Sigmoid colon (tissue), 6 donors: ENCODE measurements at regions not wholly inside any gene's neighbourhood (a gene's known extent, or its start where the extent isn't known, plus 50 kb on each side); places are given as distances from the start of the nearest gene placed in this dataset.

Source experiments
- DNase-seq: peaks from one replicate; pipeline ENCODE4 v3.0.0-alpha.2; 2019
- H3K27ac ChIP-seq, 4 donors: fragments of 200-600 bp; sonication (generic); one replicate each; pipeline ENCODE4 v1.5.1; 2016 to 2019; ENCODE audit warnings: mild to moderate bottlenecking in 1 of 4
- H3K27me3 ChIP-seq, 3 donors: fragments of 200-600 bp; sonication (generic); one replicate each; pipeline ENCODE4 v1.5.1; 2019; ENCODE audit warnings: mild to moderate bottlenecking in 1 of 3
- H3K36me3 ChIP-seq, 4 donors: fragments of 200-600 bp; sonication (generic); one replicate each; pipeline ENCODE4 v1.5.1; 2016 to 2019
- H3K4me1 ChIP-seq, 4 donors: fragments of 200-600 bp; sonication (generic); one replicate each; pipeline ENCODE4 v1.5.1; 2017 to 2019
- H3K4me3 ChIP-seq, 4 donors: fragments of 200-600 bp; sonication (generic); one replicate each; pipeline ENCODE4 v1.5.1; 2017 to 2019; ENCODE audit warnings: mild to moderate bottlenecking in 2 of 4, moderate library complexity in 1 of 4
- H3K9me3 ChIP-seq, 4 donors: fragments of 200-600 bp in 3 of 4; sonication (generic) in 3 of 4; one replicate each; pipeline versions ENCODE4 v1.5.1 to v1.6.1; 2013 to 2019
- EP300 ChIP-seq, 4 donors: sonication (generic); formaldehyde crosslinking; IDR thresholded peaks; one replicate each; pipeline ENCODE4 v1.6.1; 2017; ENCODE audit warnings: antibody characterized with exemption in 4 of 4
- POLR2A ChIP-seq, 2 donors: fragments of 450-650 bp; IDR thresholded peaks; one replicate each; pipeline ENCODE4 v1.6.1; 2016; ENCODE audit warnings: antibody characterized with exemption in 2 of 2, mild to moderate bottlenecking in 2 of 2, moderate library complexity in 2 of 2
- POLR2AphosphoS5 ChIP-seq, 4 donors: sonication (generic); formaldehyde crosslinking; IDR thresholded peaks; one replicate each; pipeline ENCODE4 v1.6.1; 2017; ENCODE audit warnings: antibody characterized with exemption in 4 of 4
- whole genome bisulfite sequencing, 2 donors: extraction: QIAGEN DNeasy Blood & Tissue Kit; methylation state at CpG; one replicate each; pipeline ENCODE4 v1.1.7; 2013; 5-methylcytosine and 5-hydroxymethylcytosine counted together
- intact Hi-C: fragments of 100-400 bp; cut with DNase I; formaldehyde crosslinking; loops from one replicate; pipeline ENCODE4 v1.15.1; 2023
- TF ChIP-seq, protein P1 (sequence below), 4 experiments: fragments of 450-650 bp in 3 of 4; fragments of 200-600 bp in 1 of 4; IDR thresholded peaks; one replicate each; pipeline ENCODE4 v1.5.1; 2016 to 2019; ENCODE audit warnings: antibody characterized with exemption in 4 of 4, mild to moderate bottlenecking in 3 of 4, moderate library complexity in 2 of 4
- donor health status: healthy with polysubstance abuse.
- donor health status: healthy.

- TF ChIP-seq, protein P1, sequence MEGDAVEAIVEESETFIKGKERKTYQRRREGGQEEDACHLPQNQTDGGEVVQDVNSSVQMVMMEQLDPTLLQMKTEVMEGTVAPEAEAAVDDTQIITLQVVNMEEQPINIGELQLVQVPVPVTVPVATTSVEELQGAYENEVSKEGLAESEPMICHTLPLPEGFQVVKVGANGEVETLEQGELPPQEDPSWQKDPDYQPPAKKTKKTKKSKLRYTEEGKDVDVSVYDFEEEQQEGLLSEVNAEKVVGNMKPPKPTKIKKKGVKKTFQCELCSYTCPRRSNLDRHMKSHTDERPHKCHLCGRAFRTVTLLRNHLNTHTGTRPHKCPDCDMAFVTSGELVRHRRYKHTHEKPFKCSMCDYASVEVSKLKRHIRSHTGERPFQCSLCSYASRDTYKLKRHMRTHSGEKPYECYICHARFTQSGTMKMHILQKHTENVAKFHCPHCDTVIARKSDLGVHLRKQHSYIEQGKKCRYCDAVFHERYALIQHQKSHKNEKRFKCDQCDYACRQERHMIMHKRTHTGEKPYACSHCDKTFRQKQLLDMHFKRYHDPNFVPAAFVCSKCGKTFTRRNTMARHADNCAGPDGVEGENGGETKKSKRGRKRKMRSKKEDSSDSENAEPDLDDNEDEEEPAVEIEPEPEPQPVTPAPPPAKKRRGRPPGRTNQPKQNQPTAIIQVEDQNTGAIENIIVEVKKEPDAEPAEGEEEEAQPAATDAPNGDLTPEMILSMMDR (IDR thresholded peaks at IDR 0.05) = no peak
- TF ChIP-seq POLR2AphosphoS5 (IDR thresholded peaks at IDR 0.05) (no peak), EP300 (IDR thresholded peaks at IDR 0.05) (no peak), POLR2A (IDR thresholded peaks at IDR 0.05) (no peak)
- no peak for DNase-seq
- intact Hi-C loops = no loop called here
- Histone ChIP-seq H3K27ac (no peak overlapping the region), H3K4me1 (peaks cover 0 to 10% (median 3%) of the 10 kb centered on the region in 4 donors), H3K4me3 (no peak overlapping the region), H3K36me3 (peaks cover 0 to 26% (median 0%) of the 10 kb centered on the region in 4 donors), H3K27me3 (no peaks in the 10 kb centered on the region), H3K9me3 (no peaks in the 10 kb centered on the region)
- 64 to 76% methylated on average over 8 of the region's 8 CpGs for WGBS, 2 donors
These were observed 226.8 kb downstream of the ENGASE start for GRCh38 chr17:79301469-79301868.

DNA sequence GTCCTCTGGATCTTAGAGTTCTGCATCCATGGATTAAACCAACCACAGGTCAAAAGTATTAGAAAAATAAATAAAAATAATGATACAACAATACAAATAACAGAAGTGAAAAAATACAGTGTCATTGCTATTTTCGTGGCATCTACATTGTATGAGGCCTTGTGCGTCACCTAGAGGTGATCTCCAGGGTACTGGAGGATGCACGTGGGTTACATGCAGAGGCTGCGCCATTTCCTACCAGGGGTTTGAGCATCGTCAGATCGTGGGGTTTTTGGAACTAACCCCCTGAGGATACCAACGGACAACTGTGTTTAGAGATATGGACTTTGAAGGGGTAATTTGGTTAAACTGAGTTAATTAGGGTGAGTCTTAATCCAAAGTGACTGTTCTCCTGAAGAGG lies 224.7 kb downstream of the ENGASE start:
- H3K27me3 ChIP-seq = no peaks in the 10 kb centered on the region
- 70 to 77% methylated on average over 7 of the region's 7 CpGs for WGBS, 2 donors
- DNase-seq = no peak

DNA sequence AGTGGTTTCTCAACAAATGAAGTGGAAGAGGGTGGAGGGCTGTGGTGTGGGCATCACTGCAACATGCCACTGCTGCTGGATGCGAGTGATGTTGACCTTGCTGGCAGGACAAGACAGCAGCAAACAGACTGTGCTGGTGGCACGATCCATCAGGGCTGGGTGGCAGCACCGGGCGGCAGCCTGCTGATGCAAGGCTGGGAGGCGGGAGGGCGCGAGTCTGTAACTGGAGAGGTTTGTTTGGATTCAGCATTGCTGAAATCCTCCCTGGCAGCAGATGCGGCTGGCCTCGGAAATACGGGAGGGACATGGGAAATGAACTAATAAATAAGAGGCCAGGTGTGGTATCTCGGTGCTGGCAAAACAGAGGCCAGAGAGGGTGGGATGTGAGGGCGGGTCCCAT lies 224.2 kb downstream of the ENGASE start:
- Histone ChIP-seq H3K4me3 (no peak overlapping the region), H3K36me3 (peaks cover 0 to 21% (median 0%) of the 10 kb centered on the region in 4 donors), H3K27ac (no peak overlapping the region), H3K4me1 (no peaks in the 10 kb centered on the region), H3K27me3 (no peaks in the 10 kb centered on the region), H3K9me3 (no peaks in the 10 kb centered on the region)
- 57 to 74% methylated on average over 12 of the region's 12 CpGs for WGBS, 2 donors
- intact Hi-C loops = no loop called here
- TF ChIP-seq, protein P1 (IDR thresholded peaks at IDR 0.05) = no peak
- TF ChIP-seq EP300 (IDR thresholded peaks at IDR 0.05) = no peak
- no peak for TF ChIP-seq POLR2A (IDR thresholded peaks at IDR 0.05)
- TF ChIP-seq POLR2AphosphoS5 (IDR thresholded peaks at IDR 0.05) = no peak
- no peak for DNase-seq

More for the DNA sequence above, 224.7 kb downstream of the ENGASE start:
- no peak overlapping the region for H3K27ac ChIP-seq
- TF ChIP-seq EP300 (IDR thresholded peaks at IDR 0.05) (no peak), POLR2A (IDR thresholded peaks at IDR 0.05) (no peak), POLR2AphosphoS5 (IDR thresholded peaks at IDR 0.05) (no peak)
- TF ChIP-seq, protein P1 (IDR thresholded peaks at IDR 0.05) = no peak
- H3K36me3 ChIP-seq = peaks cover 0 to 21% (median 0%) of the 10 kb centered on the region in 4 donors
- H3K4me3 ChIP-seq = no peak overlapping the region
- H3K9me3 ChIP-seq = no peaks in the 10 kb centered on the region
- H3K4me1 ChIP-seq = no peaks in the 10 kb centered on the region
- intact Hi-C loops = no loop called here

DNA sequence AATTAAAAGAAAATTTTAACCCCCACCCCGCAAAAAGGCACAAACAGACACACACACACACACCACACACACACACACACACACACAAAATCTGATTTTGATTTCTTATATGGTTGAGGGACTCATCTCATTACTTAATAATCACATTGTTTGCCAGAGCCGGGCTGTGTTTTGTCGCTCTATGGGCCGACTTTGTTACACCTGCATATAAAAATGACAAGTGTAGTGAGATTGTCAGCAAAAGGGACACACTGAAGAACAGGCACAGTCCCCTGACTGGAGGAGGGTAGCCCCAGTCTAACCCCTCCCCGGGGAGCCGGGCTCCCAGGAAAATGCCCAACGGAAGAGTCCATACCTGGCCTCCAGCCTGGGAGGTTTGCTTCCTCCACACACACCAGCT lies 221.6 kb downstream of the ENGASE start:
- H3K36me3 ChIP-seq = peaks cover 0 to 21% (median 0%) of the 10 kb centered on the region in 4 donors
- H3K9me3 ChIP-seq = no peaks in the 10 kb centered on the region
- no peak overlapping the region for H3K27ac ChIP-seq
- H3K4me1 ChIP-seq = no peaks in the 10 kb centered on the region
- 75 to 82% methylated on average over 7 of the region's 7 CpGs for WGBS, 2 donors
- no peaks in the 10 kb centered on the region for H3K27me3 ChIP-seq
- no peak for DNase-seq
- intact Hi-C loops = no loop called here
- H3K4me3 ChIP-seq = no peak overlapping the region
- TF ChIP-seq POLR2AphosphoS5 (IDR thresholded peaks at IDR 0.05) (no peak), EP300 (IDR thresholded peaks at IDR 0.05) (no peak), POLR2A (IDR thresholded peaks at IDR 0.05) (no peak)
- TF ChIP-seq, protein P1 (IDR thresholded peaks at IDR 0.05) = no peak

DNA sequence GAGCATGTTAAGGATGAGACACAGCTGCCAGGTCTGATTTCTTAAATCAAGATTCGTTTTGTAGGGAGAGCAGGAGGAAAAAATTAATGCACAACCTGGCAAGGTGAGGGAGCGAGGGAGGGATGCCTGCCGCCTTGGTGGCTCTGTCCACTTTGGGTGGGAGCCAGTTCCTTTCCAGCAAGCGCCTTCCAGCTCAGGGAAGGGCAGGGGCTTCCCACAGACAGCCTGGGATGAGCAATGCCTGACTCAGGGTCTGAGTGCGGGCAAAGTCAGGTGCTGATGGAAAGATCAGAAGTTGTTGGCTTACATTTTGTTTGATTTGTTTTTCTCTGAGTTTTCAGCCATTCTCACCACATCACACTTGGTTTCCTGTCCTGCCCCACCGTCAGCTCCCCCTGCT lies 220.7 kb downstream of the ENGASE start:
- no peak for TF ChIP-seq EP300 (IDR thresholded peaks at IDR 0.05)
- TF ChIP-seq, protein P1 (IDR thresholded peaks at IDR 0.05) = no peak
- TF ChIP-seq POLR2AphosphoS5 (IDR thresholded peaks at IDR 0.05) = no peak
- TF ChIP-seq POLR2A (IDR thresholded peaks at IDR 0.05) = no peak
- WGBS, 2 donors = 60 to 70% methylated on average over 6 of the region's 6 CpGs
- H3K36me3 ChIP-seq = peaks cover 0 to 19% (median 0%) of the 10 kb centered on the region in 4 donors

More for the DNA sequence above, 220.7 kb downstream of the ENGASE start:
- intact Hi-C loops = no loop called here
- Histone ChIP-seq H3K9me3 (no peaks in the 10 kb centered on the region), H3K27me3 (no peaks in the 10 kb centered on the region), H3K4me3 (no peak overlapping the region), H3K4me1 (no peaks in the 10 kb centered on the region), H3K27ac (no peak overlapping the region)
- no peak for DNase-seq
